Esophagus squamous epithelium (tissue), 4 donors: ENCODE measurements at regions not wholly inside any gene's neighbourhood (a gene's known extent, or its start where the extent isn't known, plus 50 kb on each side); places are given as distances from the start of the nearest gene placed in this dataset.

ENCODE experiments used
- CTCF ChIP-seq, 6 experiments: fragments of 450-650 bp in 4 of 6; fragments of 200-600 bp in 2 of 6; sonication (generic) in 2 of 6; IDR thresholded peaks; one replicate each; pipeline ENCODE4 v1.5.1; 2016 to 2019; ENCODE audit warnings: antibody characterized with exemption in 6 of 6, mild to moderate bottlenecking in 4 of 6, moderate library complexity in 4 of 6
- POLR2A ChIP-seq, 4 donors: fragments of 450-650 bp; IDR thresholded peaks; one replicate each; pipeline ENCODE4 v1.6.1; 2017; ENCODE audit warnings: antibody characterized with exemption in 4 of 4, mild to moderate bottlenecking in 4 of 4, moderate library complexity in 3 of 4

- no peak for TF ChIP-seq CTCF (IDR thresholded peaks at IDR 0.05)
- no peak for TF ChIP-seq POLR2A (IDR thresholded peaks at IDR 0.05)
These were observed 91.5 kb upstream of the DHRSX start for GRCh38 chrX:2592279-2592678.
